Spleen (tissue), 7 donors: ENCODE measurements at regions not wholly inside any gene's neighbourhood (a gene's known extent, or its start where the extent isn't known, plus 50 kb on each side); places are given as distances from the start of the nearest gene placed in this dataset.

Experiments
- CTCF ChIP-seq, 11 experiments: fragments of 200-600 bp in 7 of 11; fragments of 450-650 bp in 4 of 11; sonication (generic) in 4 of 11; IDR thresholded peaks in 8 of 11; conservative IDR thresholded peaks in 3 of 11; 1 replicate in 7 of 11; 2 replicates in 4 of 11; pipeline versions ENCODE4 v1.4.0 to v1.8.0; 2016 to 2021; ENCODE audit warnings: antibody characterized with exemption in 11 of 11, inconsistent platforms in 4 of 11, mild to moderate bottlenecking in 1 of 11
- POLR2A ChIP-seq, 3 donors: fragments of 450-650 bp; IDR thresholded peaks; one replicate each; pipeline ENCODE4 v1.5.1; 2017; ENCODE audit warnings: antibody characterized with exemption in 3 of 3, mild to moderate bottlenecking in 1 of 3
- POLR2AphosphoS5 ChIP-seq, 3 donors: sonication (generic); formaldehyde crosslinking; IDR thresholded peaks; one replicate each; pipeline ENCODE4 v1.5.1; 2017; ENCODE audit warnings: antibody characterized with exemption in 3 of 3
- donor health status: DM: no; HTN: no; CAD: no; lungs with moderate emphysema.
- donor health status: DM: no; HTN: no; CAD: no.
- donor health status: DM: no; HTN: no; CAD: no.

DNA sequence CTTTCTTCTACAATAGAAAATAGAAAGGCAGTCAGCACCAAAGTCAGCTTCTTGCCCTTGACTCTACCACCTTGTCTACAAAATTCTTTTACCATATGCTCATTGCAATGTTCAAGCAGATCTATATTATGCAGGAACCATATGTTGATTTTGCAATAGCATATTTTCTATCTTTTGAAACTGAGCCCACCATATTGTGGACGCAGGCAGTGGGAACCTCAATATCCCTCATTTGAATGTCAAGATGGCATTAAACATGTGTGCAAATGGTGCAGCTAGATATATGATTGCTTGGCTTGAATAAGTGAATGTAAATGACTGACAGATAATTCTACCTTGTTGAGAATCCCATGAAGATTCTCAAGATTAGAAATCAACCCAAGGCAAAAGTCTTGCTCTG, 412.7 kb upstream of the FSHR start:
- TF ChIP-seq CTCF (IDR thresholded peaks at IDR 0.05 in 8 of 11, conservative IDR thresholded peaks at IDR 0.05 in 3 of 11), result no peak
- no peak for TF ChIP-seq POLR2A (IDR thresholded peaks at IDR 0.05)
- TF ChIP-seq POLR2AphosphoS5 (IDR thresholded peaks at IDR 0.05), result no peak
